Smooth muscle cell (in vitro differentiated cells): ENCODE measurements at regions not wholly inside any gene's neighbourhood (a gene's known extent, or its start where the extent isn't known, plus 50 kb on each side); places are given as distances from the start of the nearest gene placed in this dataset.

Experiments used
- DNase-seq: peaks from one replicate; lab custom pipeline; 2025; ENCODE audit not compliant: unreplicated experiment; lab: John Stamatoyannopoulos, UW
- H2AFZ ChIP-seq: fragments of 200-600 bp; sonication (generic); 2 replicates; pipeline ENCODE4 v1.6.0; 2016; ENCODE audit warnings: antibody characterized with exemption, low read depth, mild to moderate bottlenecking
- H3F3A ChIP-seq: fragments of 200-600 bp; sonication (generic); 2 replicates; pipeline ENCODE4 v1.6.0; 2017; ENCODE audit warnings: antibody characterized with exemption, low read depth
- H3K27ac ChIP-seq: fragments of 200-600 bp; sonication (generic); 2 replicates; pipeline ENCODE4 v1.5.1; 2016; ENCODE audit warnings: low read depth, mild to moderate bottlenecking
- H3K27me3 ChIP-seq: fragments of 200-600 bp; sonication (generic); 2 replicates; pipeline ENCODE4 v1.6.1; 2016; ENCODE audit warnings: low read depth, mild to moderate bottlenecking
- H3K36me3 ChIP-seq: fragments of 200-600 bp; sonication (generic); 2 replicates; pipeline ENCODE4 v1.5.1; 2016; ENCODE audit warnings: low read depth
- H3K4me1 ChIP-seq: fragments of 200-600 bp; sonication (generic); 2 replicates; pipeline ENCODE4 v1.5.1; 2016; ENCODE audit warnings: low read depth
- H3K4me2 ChIP-seq: fragments of 200-600 bp; sonication (generic); 2 replicates; pipeline ENCODE4 v1.6.0; 2016; ENCODE audit warnings: mild to moderate bottlenecking
- H3K4me3 ChIP-seq: fragments of 200-600 bp; sonication (generic); 2 replicates; pipeline ENCODE4 v1.5.1; 2016; ENCODE audit warnings: mild to moderate bottlenecking
- H3K79me2 ChIP-seq: fragments of 200-600 bp; sonication (generic); 2 replicates; pipeline ENCODE4 v1.6.0; 2016; ENCODE audit warnings: low read depth, mild to moderate bottlenecking
- H3K9ac ChIP-seq: fragments of 200-600 bp; sonication (generic); 2 replicates; pipeline ENCODE4 v1.6.0; 2016; ENCODE audit warnings: low read depth
- H3K9me3 ChIP-seq: fragments of 200-600 bp; sonication (generic); replicated peaks from 2 replicates; pipeline ENCODE4 v1.5.1; 2016; ENCODE audit warnings: low read depth
- H4K20me1 ChIP-seq: fragments of 200-600 bp; sonication (generic); 2 replicates; pipeline ENCODE4 v1.6.0; 2016; ENCODE audit warnings: low read depth
- CTCF ChIP-seq: fragments of 200-600 bp; sonication (generic); IDR thresholded peaks from 2 replicates; pipeline ENCODE4 v1.5.1; 2017; ENCODE audit warnings: borderline replicate concordance, mild to moderate bottlenecking, antibody characterized with exemption; ENCODE audit not compliant: insufficient read depth, poor library complexity, severe bottlenecking
- WGBS: methylation state at CpG from one replicate; pipeline ENCODE4 v1.1.7; 2016; ENCODE audit warnings: low lambda C conversion rate; 5-methylcytosine and 5-hydroxymethylcytosine counted together

DNA sequence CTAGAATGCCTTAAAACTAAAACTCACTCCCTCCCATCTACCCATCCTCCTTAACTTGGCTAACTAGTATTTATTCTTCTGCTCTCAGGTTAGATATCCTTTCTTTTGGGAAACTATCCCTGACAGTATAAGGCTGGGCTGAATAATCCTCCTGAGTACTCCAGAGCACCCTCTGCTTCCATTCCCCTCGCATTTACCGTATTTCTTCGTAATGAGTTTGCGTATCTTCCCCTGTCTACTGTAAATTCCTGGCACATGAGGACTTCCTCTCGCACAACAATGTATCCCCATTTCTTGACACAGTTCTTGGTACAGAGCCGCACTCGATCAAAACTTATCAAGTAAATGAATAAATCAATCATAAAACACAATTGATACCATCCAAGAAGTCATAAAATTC lies 82.9 kb upstream of the AKAP13 start:
- TF ChIP-seq CTCF = no peak
- no peak overlapping the region for H3K4me3 ChIP-seq
- no peaks in the 10 kb centered on the region for H3K27me3 ChIP-seq
- H4K20me1 ChIP-seq = no peaks in the 10 kb centered on the region
- H3K4me1 ChIP-seq = peaks cover 8% of the 10 kb centered on the region
- DNase-seq = no peak
- H3K9ac ChIP-seq = no peak overlapping the region
- H3K9me3 ChIP-seq = no peaks in the 10 kb centered on the region
- peak overlapping the region; percentile 77 for H2AFZ ChIP-seq
- 93% methylated on average over 7 of the region's 7 CpGs for WGBS
- H3K79me2 ChIP-seq = no peaks in the 10 kb centered on the region
- no peaks in the 10 kb centered on the region for H3K36me3 ChIP-seq
- no peaks in the 10 kb centered on the region for H3F3A ChIP-seq
- H3K4me2 ChIP-seq = no peak overlapping the region
- H3K27ac ChIP-seq = no peak overlapping the region

DNA sequence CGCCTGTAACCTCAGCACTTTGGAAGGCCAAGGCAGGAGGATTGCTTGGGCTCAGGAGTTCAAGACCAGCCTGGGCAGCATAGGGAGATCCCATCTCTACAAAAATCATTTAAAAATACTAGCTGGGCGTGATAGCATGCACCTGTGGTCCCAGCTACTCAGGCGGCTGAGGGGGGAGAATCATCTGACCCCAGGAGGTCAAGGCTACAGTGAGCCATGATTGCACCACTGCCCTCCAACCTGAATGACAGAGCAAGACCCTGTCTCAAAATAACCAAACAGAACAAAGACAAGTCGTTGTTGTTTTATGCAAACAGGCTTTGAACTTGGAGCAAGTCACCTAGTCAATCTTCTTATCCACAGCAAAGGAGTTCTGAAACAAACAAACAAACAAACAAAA lies 82.0 kb upstream of the AKAP13 start:
- peaks cover 8% of the 10 kb centered on the region for H3K4me1 ChIP-seq
- H3K4me3 ChIP-seq = no peak overlapping the region
- no peak overlapping the region for H3K9ac ChIP-seq
- TF ChIP-seq CTCF = no peak
- no peak overlapping the region for H3K27ac ChIP-seq
- H3K27me3 ChIP-seq = no peaks in the 10 kb centered on the region
- H3K4me2 ChIP-seq = no peak overlapping the region
- H3F3A ChIP-seq = no peaks in the 10 kb centered on the region
- H4K20me1 ChIP-seq = no peaks in the 10 kb centered on the region
- WGBS = 87% methylated on average over 4 of the region's 4 CpGs
- no peaks in the 10 kb centered on the region for H3K36me3 ChIP-seq
- no peaks in the 10 kb centered on the region for H3K9me3 ChIP-seq
- H3K79me2 ChIP-seq = no peaks in the 10 kb centered on the region
- no peak for DNase-seq
- no peak overlapping the region for H2AFZ ChIP-seq

DNA sequence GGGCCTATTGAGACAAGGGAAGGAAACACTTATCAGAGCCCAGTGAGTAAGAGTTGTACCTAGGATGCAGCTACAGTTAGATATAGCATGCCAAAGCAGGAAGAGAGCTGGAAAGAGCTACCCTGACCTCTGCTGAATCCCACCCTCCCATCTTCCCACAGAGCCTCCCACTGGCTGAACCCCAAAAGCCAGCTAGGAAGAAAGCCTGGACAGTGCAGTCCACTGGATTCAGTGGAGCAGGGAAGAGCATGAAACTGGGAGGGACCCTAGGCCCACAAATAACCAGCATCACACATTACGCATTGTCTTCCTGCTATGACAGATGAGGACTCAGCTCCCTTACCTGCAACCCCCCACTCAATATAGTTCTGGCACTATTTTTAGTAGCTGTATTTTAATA lies 81.5 kb upstream of the AKAP13 start:
- 100% methylated on average over 1 of the region's 1 CpG for WGBS
- H3K4me1 ChIP-seq = peaks cover 8% of the 10 kb centered on the region

More for the DNA sequence above, 81.5 kb upstream of the AKAP13 start:
- no peak for TF ChIP-seq CTCF
- no peak overlapping the region for H3K4me2 ChIP-seq
- H2AFZ ChIP-seq = no peak overlapping the region
- H3K27ac ChIP-seq = no peak overlapping the region
- H3K27me3 ChIP-seq = no peaks in the 10 kb centered on the region
- H3K4me3 ChIP-seq = no peak overlapping the region
- H3F3A ChIP-seq = no peaks in the 10 kb centered on the region
- DNase-seq = no peak
- H4K20me1 ChIP-seq = no peaks in the 10 kb centered on the region
- H3K36me3 ChIP-seq = no peaks in the 10 kb centered on the region
- H3K9ac ChIP-seq = no peak overlapping the region
- H3K9me3 ChIP-seq = no peaks in the 10 kb centered on the region
- no peaks in the 10 kb centered on the region for H3K79me2 ChIP-seq
